Right ventricle myocardium inferior (tissue), 1 donor: ENCODE measurements at regions not wholly inside any gene's neighbourhood (a gene's known extent, or its start where the extent isn't known, plus 50 kb on each side); places are given as distances from the start of the nearest gene placed in this dataset.

ENCODE experiments used
- ATAC-seq: fragments of 200-7000 bp; cut with Tn5 transposase; one replicate; pipeline ENCODE4 v1.9.1; 2020; ENCODE audit warnings: mild to moderate bottlenecking, moderate library complexity
- DNase-seq: peaks from one replicate; pipeline ENCODE4 v3.0.0; 2021; ENCODE audit errors: missing footprints
- intact Hi-C: fragments of 100-400 bp; cut with DNase I; formaldehyde crosslinking; loops from one replicate; pipeline ENCODE4 v1.11.0; 2022
- donor health status: DM: no; HTN: yes; CAD: no; lungs with severe emphysema.

GRCh38 chr13:33629605-33630360 lies 188.2 kb upstream of the RFC3 start:
- DNase-seq = no peak
- ATAC-seq = no peak
- intact Hi-C loops = no loop called here

GRCh38 chr13:33633701-33634545 lies 184.0 kb upstream of the RFC3 start:
- DNase-seq = no peak
- ATAC-seq = no peak
- intact Hi-C loops = no loop called here

- ATAC-seq (peak; percentile 69), DNase-seq (no peak)
- intact Hi-C loops = no loop called here
These were observed 183.4 kb upstream of the RFC3 start for GRCh38 chr13:33634546-33634982.

GRCh38 chr13:33636243-33636642 lies 181.7 kb upstream of the RFC3 start:
- ATAC-seq = no peak
- intact Hi-C loops = no loop called here

GRCh38 chr13:33636955-33637670 lies 180.8 kb upstream of the RFC3 start:
- intact Hi-C loops = no loop called here
- ATAC-seq (no peak), DNase-seq (no peak)

More at GRCh38 chr13:33636243-33636642, 181.7 kb upstream of the RFC3 start:
- DNase-seq = no peak

- intact Hi-C loops = no loop called here
- no peak for DNase-seq
- no peak for ATAC-seq
These were observed 179.8 kb upstream of the RFC3 start for GRCh38 chr13:33637978-33638743.

GRCh38 chr13:33639158-33639557 lies 178.8 kb upstream of the RFC3 start:
- ATAC-seq (peak; percentile 27), DNase-seq (no peak)
- intact Hi-C loops = no loop called here

GRCh38 chr13:33639626-33640080 lies 178.3 kb upstream of the RFC3 start:
- no peak for ATAC-seq
- DNase-seq = no peak
- intact Hi-C loops = loop anchor here (5.0 kb wide), 1 partner anchor 38 kb away; no protein-coding TSS in a partner anchor

GRCh38 chr13:33640832-33641231 lies 177.1 kb upstream of the RFC3 start:
- ATAC-seq (no peak), DNase-seq (no peak)
- intact Hi-C loops = loop anchor here (5.0 kb wide), 1 partner anchor 36 kb away; no protein-coding TSS in a partner anchor

GRCh38 chr13:33642374-33643065 lies 175.4 kb upstream of the RFC3 start:
- DNase-seq (no peak), ATAC-seq (peak; percentile 75)
- intact Hi-C loops = loop anchor here (5.0 kb wide), 1 partner anchor 35 kb away; no protein-coding TSS in a partner anchor

- ATAC-seq = peak; percentile 32
- no peak for DNase-seq
- intact Hi-C loops = loop anchor here (5.0 kb wide), 1 partner anchor 32 kb away; no protein-coding TSS in a partner anchor
These were observed 173.1 kb upstream of the RFC3 start for GRCh38 chr13:33644581-33645543.

- ATAC-seq = no peak
- intact Hi-C loops = no loop called here
These were observed 172.1 kb upstream of the RFC3 start for GRCh38 chr13:33645591-33646554.

GRCh38 chr13:33649212-33649878 lies 168.6 kb upstream of the RFC3 start:
- no peak for ATAC-seq
- DNase-seq = no peak
- intact Hi-C loops = no loop called here

More at GRCh38 chr13:33645591-33646554, 172.1 kb upstream of the RFC3 start:
- DNase-seq = no peak

- DNase-seq = no peak
- intact Hi-C loops = no loop called here
- ATAC-seq = no peak
These were observed 166.2 kb upstream of the RFC3 start for GRCh38 chr13:33651766-33652165.

GRCh38 chr13:33657274-33657673 lies 160.7 kb upstream of the RFC3 start:
- no peak for DNase-seq
- intact Hi-C loops = no loop called here
- no peak for ATAC-seq
